H1 (cell line): ENCODE measurements at regions not wholly inside any gene's neighbourhood (a gene's known extent, or its start where the extent isn't known, plus 50 kb on each side); places are given as distances from the start of the nearest gene placed in this dataset.

Experiments
- CTCF ChIA-PET: fragments of 300-600 bp; sonication (Branson Sonifier 250); formaldehyde crosslinking; loops from one replicate; lab custom pipeline; 2021; ENCODE audit not compliant: partially characterized antibody; lab: Charles Lee
- POLR2A ChIA-PET: fragments of 300-600 bp; sonication (Branson Sonifier 250); formaldehyde crosslinking; loops from one replicate; lab custom pipeline; 2021; ENCODE audit warnings: inconsistent platforms; ENCODE audit not compliant: partially characterized antibody; lab: Charles Lee
- DNase-seq, 2 experiments: peaks; one replicate each; pipeline versions ENCODE4 v3.0.0 to v3.0.0-alpha.2; 2010 to 2022; ENCODE audit warnings: low spot score in 2 of 2, low read depth in 1 of 2, mixed read lengths in 1 of 2
- FAIRE-seq: peaks from 2 replicates; lab custom pipeline; 2011; peaks lifted over from hg19 to GRCh38; lab: Jason Lieb, UNC
- H2AFZ ChIP-seq: 2 replicates; pipeline ENCODE4 v1.8.1; 2012; ENCODE audit warnings: low read length, inconsistent platforms
- H2AK5ac ChIP-seq: 2 replicates; pipeline ENCODE4 v1.6.1; 2013; ENCODE audit warnings: low read depth, low read length
- H2BK120ac ChIP-seq: replicated peaks from 2 replicates; pipeline ENCODE3; 2013; ENCODE audit warnings: low read depth, low read length, inconsistent platforms
- H2BK12ac ChIP-seq: 2 replicates; pipeline ENCODE4 v1.6.1; 2013; ENCODE audit warnings: low read depth, low read length
- H2BK15ac ChIP-seq: 2 replicates; pipeline ENCODE4 v1.6.1; 2013; ENCODE audit warnings: low read length
- H2BK20ac ChIP-seq: 2 replicates; pipeline ENCODE4 v1.6.1; 2013; ENCODE audit warnings: low read length
- H2BK5ac ChIP-seq: 2 replicates; pipeline ENCODE4 v1.6.1; 2013; ENCODE audit warnings: low read depth, low read length
- H3K14ac ChIP-seq: 2 replicates; pipeline ENCODE4 v1.6.1; 2013; ENCODE audit warnings: inconsistent platforms; ENCODE audit not compliant: insufficient read length
- H3K18ac ChIP-seq: 2 replicates; pipeline ENCODE4 v1.6.1; 2013; ENCODE audit warnings: low read length; ENCODE audit errors: extremely low read depth
- H3K23ac ChIP-seq: 2 replicates; pipeline ENCODE4 v1.6.1; 2013; ENCODE audit warnings: inconsistent platforms; ENCODE audit not compliant: insufficient read length
- H3K23me2 ChIP-seq: 2 replicates; pipeline ENCODE4 v1.6.1; 2013; ENCODE audit warnings: low read depth, low read length
- H3K27ac ChIP-seq: 2 replicates; pipeline ENCODE4 v1.6.1; 2011; ENCODE audit warnings: low read depth, low read length, inconsistent platforms
- H3K27me3 ChIP-seq, 4 experiments: replicated peaks in 1 of 4; 1 replicate in 1 of 4; 2 replicates in 3 of 4; pipeline versions ENCODE4 v1.6.1 to v1.8.1; 2011 to 2013; ENCODE audit warnings: low read length in 3 of 4, mild to moderate bottlenecking in 3 of 4, inconsistent platforms in 2 of 4, mixed read lengths in 2 of 4, moderate library complexity in 1 of 4; ENCODE audit not compliant: control insufficient read depth in 3 of 4, insufficient read depth in 3 of 4; ENCODE audit errors: extremely low read depth in 1 of 4
- H3K36me3 ChIP-seq, 4 experiments: 2 replicates each; pipeline versions ENCODE4 v1.6.1 to v1.8.1; 2011 to 2013; ENCODE audit warnings: mild to moderate bottlenecking in 4 of 4, low read length in 3 of 4, moderate library complexity in 2 of 4, control low read depth in 1 of 4, inconsistent platforms in 1 of 4; ENCODE audit not compliant: insufficient read depth in 4 of 4, control insufficient read depth in 2 of 4
- H3K4ac ChIP-seq: replicated peaks from 2 replicates; pipeline ENCODE3; 2013; ENCODE audit warnings: low read length, low read depth, mixed read lengths, inconsistent platforms; ENCODE audit not compliant: insufficient read length
- H3K4me1 ChIP-seq, 4 experiments: replicated peaks in 1 of 4; 1 replicate in 1 of 4; 2 replicates in 3 of 4; pipeline versions ENCODE4 v1.6.1 to v1.8.1; 2011 to 2013; ENCODE audit warnings: low read length in 3 of 4, inconsistent platforms in 2 of 4, mixed read lengths in 1 of 4; ENCODE audit not compliant: insufficient read depth in 4 of 4, control insufficient read depth in 3 of 4
- H3K4me2 ChIP-seq, 2 experiments: 2 replicates each; pipeline versions ENCODE4 v1.6.1 to v1.8.1; 2011 to 2013; ENCODE audit warnings: low read depth in 2 of 2, low read length in 2 of 2, control low read depth in 1 of 2, inconsistent platforms in 1 of 2, mild to moderate bottlenecking in 1 of 2; ENCODE audit not compliant: insufficient read depth in 1 of 2
- H3K4me3 ChIP-seq, 4 experiments: fragments of 200-600, 300-600 bp in 1 of 4; sonication (generic), shearing (Covaris generic), sonication (Bioruptor Twin) in 1 of 4; 2 replicates each; pipeline versions ENCODE4 v1.5.1 to v1.8.1; 2011 to 2016; ENCODE audit warnings: low read length in 4 of 4, low read depth in 3 of 4, control low read depth in 2 of 4, inconsistent platforms in 2 of 4, mild to moderate bottlenecking in 2 of 4, mixed read lengths in 1 of 4, moderate library complexity in 1 of 4; ENCODE audit not compliant: insufficient read depth in 2 of 4; ENCODE audit errors: extremely low read depth in 1 of 4
- H3K56ac ChIP-seq: replicated peaks from 2 replicates; pipeline ENCODE3; 2013; ENCODE audit warnings: low read depth, mild to moderate bottlenecking, mixed read lengths, low read length, inconsistent platforms; ENCODE audit not compliant: insufficient read length
- H3K79me1 ChIP-seq: 2 replicates; pipeline ENCODE4 v1.6.1; 2013; ENCODE audit warnings: low read depth, low read length, control low read depth
- H3K79me2 ChIP-seq, 2 experiments: 2 replicates each; pipeline versions ENCODE4 v1.6.1 to v1.8.1; 2012 to 2013; ENCODE audit warnings: low read length in 2 of 2, mild to moderate bottlenecking in 2 of 2, inconsistent platforms in 1 of 2; ENCODE audit not compliant: insufficient read depth in 2 of 2, control insufficient read depth in 1 of 2
- H3K9ac ChIP-seq, 4 experiments: replicated peaks in 1 of 4; 1 replicate in 1 of 4; 2 replicates in 3 of 4; pipeline versions ENCODE4 v1.6.1 to v1.8.1; 2011 to 2013; ENCODE audit warnings: low read depth in 3 of 4, low read length in 3 of 4, control low read depth in 2 of 4, mild to moderate bottlenecking in 2 of 4, moderate library complexity in 2 of 4, inconsistent platforms in 1 of 4; ENCODE audit errors: extremely low read depth in 1 of 4
- H3K9me3 ChIP-seq, 2 experiments: 2 replicates each; pipeline versions ENCODE4 v1.6.1 to v1.8.1; 2012 to 2013; ENCODE audit warnings: mild to moderate bottlenecking in 2 of 2, moderate library complexity in 2 of 2, control low read depth in 1 of 2, inconsistent platforms in 1 of 2, low read depth in 1 of 2, low read length in 1 of 2, mixed read lengths in 1 of 2; ENCODE audit not compliant: insufficient read depth in 2 of 2
- H4K20me1 ChIP-seq, 2 experiments: replicated peaks in 1 of 2; 2 replicates each; pipeline versions ENCODE3 to v1.8.1; 2011 to 2013; ENCODE audit warnings: inconsistent platforms in 2 of 2, low read length in 2 of 2, mild to moderate bottlenecking in 1 of 2; ENCODE audit not compliant: insufficient read depth in 2 of 2, control insufficient read depth in 1 of 2
- H4K5ac ChIP-seq: 2 replicates; pipeline ENCODE4 v1.6.1; 2013; ENCODE audit warnings: low read length, low read depth, mixed read lengths, inconsistent platforms; ENCODE audit not compliant: insufficient read length
- H4K8ac ChIP-seq: 2 replicates; pipeline ENCODE4 v1.8.0; 2013; ENCODE audit warnings: mild to moderate bottlenecking, moderate library complexity, low read length, inconsistent platforms; ENCODE audit not compliant: insufficient read depth; ENCODE audit errors: extremely low read depth
- H4K91ac ChIP-seq: replicated peaks from 2 replicates; pipeline ENCODE3; 2013; ENCODE audit warnings: low read length, mixed read lengths, inconsistent platforms; ENCODE audit not compliant: insufficient read length
- BACH1 ChIP-seq: IDR thresholded peaks from 2 replicates; pipeline ENCODE4 v1.6.1; 2012; ENCODE audit warnings: low read length, improper control_type of control experiment
- BRCA1 ChIP-seq: IDR thresholded peaks from 2 replicates; pipeline ENCODE4 v1.6.1; 2012; ENCODE audit warnings: low read depth, low read length, improper control_type of control experiment
- FOSL1 ChIP-seq: IDR thresholded peaks from 2 replicates; pipeline ENCODE4 v1.6.1; 2011; ENCODE audit warnings: mild to moderate bottlenecking, low read depth, low read length, moderate library complexity; ENCODE audit not compliant: insufficient read depth
- GABPA ChIP-seq: IDR thresholded peaks from 2 replicates; pipeline ENCODE4 v1.6.1; 2011; ENCODE audit warnings: mild to moderate bottlenecking, low read length, moderate library complexity, borderline replicate concordance; ENCODE audit not compliant: insufficient read depth
- GTF2F1 ChIP-seq: IDR thresholded peaks from 2 replicates; pipeline ENCODE4 v1.6.1; 2012; ENCODE audit warnings: low read depth, low read length, improper control_type of control experiment, borderline replicate concordance
- KDM5A ChIP-seq: fragments of 200-600 bp; IDR thresholded peaks from 2 replicates; pipeline ENCODE4 v1.7.1; 2012; ENCODE audit warnings: mild to moderate bottlenecking, low read length, inconsistent platforms, mixed read lengths
- PHF8 ChIP-seq: fragments of 200-600 bp; sonication (generic); conservative IDR thresholded peaks from 2 replicates; pipeline ENCODE4 v1.7.1; 2012; ENCODE audit warnings: low read depth, mild to moderate bottlenecking, inconsistent platforms, low read length, moderate library complexity
- RFX5 ChIP-seq: IDR thresholded peaks from 2 replicates; pipeline ENCODE4 v1.6.1; 2011; ENCODE audit warnings: low read depth, low read length, improper control_type of control experiment, borderline replicate concordance
- SIRT6 ChIP-seq: IDR thresholded peaks from one replicate; pipeline ENCODE4 v1.7.1; 2012; ENCODE audit warnings: low read length, inconsistent platforms
- TCF12 ChIP-seq: IDR thresholded peaks from 2 replicates; pipeline ENCODE4 v1.6.1; 2011; ENCODE audit warnings: low read depth, mild to moderate bottlenecking, low read length
- TEAD4 ChIP-seq: IDR thresholded peaks from 2 replicates; pipeline ENCODE4 v1.6.1; 2012; ENCODE audit warnings: low read depth, low read length, inconsistent platforms, mixed read lengths
- WGBS, 2 experiments: shearing (Covaris generic) in 1 of 2; methylation state at CpG; one replicate each; pipeline versions ENCODE4 v1.1.6 to v1.1.7; 2013 to 2015; ENCODE audit warnings: low lambda C conversion rate in 2 of 2, mixed read lengths in 2 of 2, inconsistent platforms in 1 of 2, low coverage in 1 of 2, missing lambda C conversion rate in 1 of 2; ENCODE audit not compliant: insufficient replicate concordance in 2 of 2, insufficient coverage in 1 of 2, insufficient read length in 1 of 2; ENCODE audit errors: extremely low coverage in 1 of 2, missing lambda C conversion rate in 1 of 2; 5-methylcytosine and 5-hydroxymethylcytosine counted together
- TF ChIP-seq, protein P1 (sequence below): IDR thresholded peaks from 2 replicates; pipeline ENCODE4 v1.6.1; 2012; ENCODE audit warnings: inconsistent platforms

DNA sequence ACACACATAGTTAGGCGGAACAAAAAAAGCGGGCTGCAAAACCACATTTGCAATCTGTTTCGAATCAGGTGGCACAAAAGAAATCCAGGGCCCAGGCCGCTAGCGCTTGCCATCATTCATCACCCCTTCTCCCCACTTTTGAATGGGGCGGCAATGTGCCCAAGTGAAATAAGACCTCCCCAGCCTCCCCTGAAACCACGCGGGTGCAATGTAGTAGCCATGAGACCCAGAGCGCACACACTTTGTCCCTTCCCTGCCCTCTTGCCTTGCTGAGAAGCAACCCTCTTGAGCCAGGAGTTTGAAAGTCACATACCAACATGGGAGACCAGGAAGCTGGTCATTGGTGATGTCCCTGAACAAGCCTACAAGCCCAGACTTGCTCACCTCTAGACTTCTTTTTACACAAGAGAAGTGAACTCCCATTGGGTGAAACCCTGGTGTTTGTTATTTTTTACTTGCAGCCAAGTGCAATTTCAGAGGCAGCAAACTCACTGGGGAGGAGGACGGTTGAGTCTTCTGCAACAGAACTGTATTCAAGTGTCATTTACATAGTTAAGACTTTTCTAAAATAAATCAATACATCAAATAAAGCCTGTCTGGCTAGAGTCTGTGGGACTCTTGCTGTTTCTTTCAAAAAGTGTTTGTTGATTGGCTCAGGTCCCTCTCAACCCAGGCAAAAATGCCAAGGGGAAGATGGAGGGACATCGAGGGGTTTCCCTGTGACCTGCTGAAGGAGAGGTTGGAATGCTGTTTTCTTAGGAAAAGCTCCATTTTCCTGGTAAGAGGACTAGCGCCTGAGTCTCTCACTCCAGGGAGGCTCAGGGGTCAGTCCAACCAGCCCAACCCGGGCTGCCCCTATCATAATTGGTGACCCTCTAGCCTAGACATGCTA, 138.1 kb upstream of the PTPN1 start:
- H2AFZ ChIP-seq: no peak overlapping the region
- no peak overlapping the region for H3K18ac ChIP-seq
- no peak for DNase-seq
- ChIA-PET CTCF (no interaction called here), POLR2A (no interaction called here)
- H4K20me1 ChIP-seq: no peaks in the 10 kb centered on the region
- H3K56ac ChIP-seq: no peak overlapping the region
- no peak overlapping the region for H4K8ac ChIP-seq
- H3K4ac ChIP-seq: no peak overlapping the region
- H3K27me3 ChIP-seq: no peaks in the 10 kb centered on the region
- no peak for FAIRE-seq
- H4K5ac ChIP-seq: no peak overlapping the region
- no peak overlapping the region for H3K9ac ChIP-seq
- no peak overlapping the region for H2AK5ac ChIP-seq
- H3K23ac ChIP-seq: no peak overlapping the region
- no peaks in the 10 kb centered on the region for H3K79me2 ChIP-seq
- no peak overlapping the region for H4K91ac ChIP-seq
- H2BK15ac ChIP-seq: no peak overlapping the region
- no peaks in the 10 kb centered on the region for H3K9me3 ChIP-seq
- H3K27ac ChIP-seq: no peak overlapping the region
- no peaks in the 10 kb centered on the region for H3K23me2 ChIP-seq
- H3K4me3 ChIP-seq: no peak overlapping the region
- no peaks in the 10 kb centered on the region for H3K79me1 ChIP-seq
- H3K4me1 ChIP-seq: peaks cover 0 to 3% (median 0%) of the 10 kb centered on the region in 4 experiments; a peak in 2 of 7 replicates
- no peak overlapping the region for H3K4me2 ChIP-seq
- H2BK5ac ChIP-seq: no peak overlapping the region
- WGBS, 2 experiments: 82% methylated on average over 13 of the region's 13 CpGs; no CpG with 5 or more reads in 1 of the 2 experiments
- no peak overlapping the region for H2BK20ac ChIP-seq
- H2BK12ac ChIP-seq: no peak overlapping the region
- H3K14ac ChIP-seq: no peak overlapping the region
- TF ChIP-seq BACH1: no peak
- TF ChIP-seq SIRT6: no peak
- TF ChIP-seq TCF12: no peak
- no peak for TF ChIP-seq BRCA1
- no peak for TF ChIP-seq TEAD4
- TF ChIP-seq GABPA: no peak
- no peak for TF ChIP-seq PHF8
- no peak for TF ChIP-seq RFX5
- no peak for TF ChIP-seq KDM5A
- TF ChIP-seq GTF2F1: no peak
- TF ChIP-seq FOSL1: no peak
- TF ChIP-seq, protein P1, sequence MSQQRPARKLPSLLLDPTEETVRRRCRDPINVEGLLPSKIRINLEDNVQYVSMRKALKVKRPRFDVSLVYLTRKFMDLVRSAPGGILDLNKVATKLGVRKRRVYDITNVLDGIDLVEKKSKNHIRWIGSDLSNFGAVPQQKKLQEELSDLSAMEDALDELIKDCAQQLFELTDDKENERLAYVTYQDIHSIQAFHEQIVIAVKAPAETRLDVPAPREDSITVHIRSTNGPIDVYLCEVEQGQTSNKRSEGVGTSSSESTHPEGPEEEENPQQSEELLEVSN: no peak
- H2BK120ac ChIP-seq: no peak overlapping the region
- no peaks in the 10 kb centered on the region; a peak in 1 of 8 replicates for H3K36me3 ChIP-seq
